ENCODE measurements at regions not wholly inside any gene's neighbourhood (a gene's known extent, or its start where the extent isn't known, plus 50 kb on each side); places are given as distances from the start of the nearest gene placed in this dataset.

GRCh38 chr3:1907911-1908310 is 190.8 kb upstream of the CNTN4 start:
- TF ChIP-seq CTCF (IDR thresholded peaks at IDR 0.05; ENCODE audit: poor library complexity, severe bottlenecking), result no peak
- TF ChIP-seq RAD21 (conservative IDR thresholded peaks at IDR 0.05), result no peak
- TF ChIP-seq EZH2 (IDR thresholded peaks at IDR 0.05; ENCODE audit: borderline replicate concordance, insufficient read depth, low read length, poor library complexity, severe bottlenecking), result no peak
- no peak for TF ChIP-seq REST (IDR thresholded peaks at IDR 0.05; ENCODE audit: borderline replicate concordance)
- no peak for TF ChIP-seq POLR2AphosphoS5 (IDR thresholded peaks at IDR 0.05)
- TF ChIP-seq EP300 (conservative IDR thresholded peaks at IDR 0.05; ENCODE audit: poor library complexity, severe bottlenecking), result no peak
- no peak for TF ChIP-seq MXI1 (conservative IDR thresholded peaks at IDR 0.05; ENCODE audit: poor library complexity, severe bottlenecking)
- TF ChIP-seq TAF1 (IDR thresholded peaks at IDR 0.05; ENCODE audit: low read depth), result no peak
